NB4 (cell line): ENCODE measurements at regions not wholly inside any gene's neighbourhood (a gene's known extent, or its start where the extent isn't known, plus 50 kb on each side); places are given as distances from the start of the nearest gene placed in this dataset.

Experiments
- DNase-seq: peaks from one replicate; pipeline ENCODE4 v3.0.0; 2010; ENCODE audit warnings: low read depth
- H3K4me3 ChIP-seq: one replicate; pipeline ENCODE4 v1.5.1; 2011; ENCODE audit warnings: mild to moderate bottlenecking, low read depth, low read length, moderate library complexity
- MYC ChIP-seq: IDR thresholded peaks from 2 replicates; pipeline ENCODE4 v1.6.1; 2011; ENCODE audit warnings: low read depth, low read length
- POLR2A ChIP-seq: IDR thresholded peaks from 2 replicates; pipeline ENCODE4 v1.6.1; 2011; ENCODE audit warnings: mild to moderate bottlenecking; ENCODE audit not compliant: insufficient read length; ENCODE audit errors: extremely low read depth
- TF ChIP-seq, protein P1 (sequence below): IDR thresholded peaks from one replicate; pipeline ENCODE4 v1.5.1; 2012; ENCODE audit warnings: low read depth, low read length
- TF ChIP-seq, protein P2 (sequence below): IDR thresholded peaks from 2 replicates; pipeline ENCODE4 v1.6.1; 2011; ENCODE audit warnings: low read depth, low read length

DNA sequence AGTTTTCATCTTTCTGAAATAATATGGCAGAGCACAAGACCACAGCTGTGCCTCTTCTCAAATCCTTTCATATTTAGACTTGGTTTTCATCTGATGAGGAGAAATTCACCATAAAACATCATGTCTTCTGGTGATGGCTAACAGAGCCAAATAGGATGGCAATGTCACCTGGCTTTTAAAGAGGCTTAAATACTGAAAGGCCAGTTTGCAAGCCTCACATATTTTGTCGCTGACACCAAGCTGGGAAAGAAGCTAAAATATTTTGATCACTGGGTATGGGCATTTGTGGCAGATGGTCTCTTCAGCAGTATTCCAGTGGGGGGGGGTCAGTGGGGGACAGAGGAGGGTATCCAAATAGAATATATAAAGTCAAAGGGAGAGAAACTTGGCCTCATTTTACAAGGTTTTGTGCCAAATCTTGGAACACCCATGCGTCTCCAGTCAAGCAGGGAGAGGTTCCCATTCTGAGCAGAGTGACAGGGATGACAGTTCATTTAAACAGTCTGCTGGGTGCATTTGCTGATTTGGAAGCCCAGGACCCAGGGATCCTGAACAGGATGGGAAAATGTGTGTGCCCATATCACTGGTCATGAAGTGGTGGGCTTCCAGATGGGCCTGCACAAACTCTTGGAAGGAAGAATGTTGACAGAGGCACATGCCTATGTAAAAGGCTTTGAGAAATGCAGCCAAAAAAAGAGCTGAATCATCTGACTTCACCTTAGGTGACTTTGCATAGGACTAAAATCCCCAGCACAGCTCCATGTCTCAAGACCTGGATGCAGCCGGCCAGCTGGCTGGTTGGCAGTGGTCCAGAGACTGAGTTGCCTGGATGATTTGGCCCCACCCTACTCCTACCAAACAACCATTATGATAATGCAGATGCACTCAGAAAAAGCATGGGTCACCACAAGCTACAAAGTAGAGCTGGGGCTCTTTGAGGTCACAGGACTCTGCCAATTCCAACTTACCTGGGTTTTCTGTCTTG is 484.4 kb upstream of the NR3C2 start:
- TF ChIP-seq, protein P1, sequence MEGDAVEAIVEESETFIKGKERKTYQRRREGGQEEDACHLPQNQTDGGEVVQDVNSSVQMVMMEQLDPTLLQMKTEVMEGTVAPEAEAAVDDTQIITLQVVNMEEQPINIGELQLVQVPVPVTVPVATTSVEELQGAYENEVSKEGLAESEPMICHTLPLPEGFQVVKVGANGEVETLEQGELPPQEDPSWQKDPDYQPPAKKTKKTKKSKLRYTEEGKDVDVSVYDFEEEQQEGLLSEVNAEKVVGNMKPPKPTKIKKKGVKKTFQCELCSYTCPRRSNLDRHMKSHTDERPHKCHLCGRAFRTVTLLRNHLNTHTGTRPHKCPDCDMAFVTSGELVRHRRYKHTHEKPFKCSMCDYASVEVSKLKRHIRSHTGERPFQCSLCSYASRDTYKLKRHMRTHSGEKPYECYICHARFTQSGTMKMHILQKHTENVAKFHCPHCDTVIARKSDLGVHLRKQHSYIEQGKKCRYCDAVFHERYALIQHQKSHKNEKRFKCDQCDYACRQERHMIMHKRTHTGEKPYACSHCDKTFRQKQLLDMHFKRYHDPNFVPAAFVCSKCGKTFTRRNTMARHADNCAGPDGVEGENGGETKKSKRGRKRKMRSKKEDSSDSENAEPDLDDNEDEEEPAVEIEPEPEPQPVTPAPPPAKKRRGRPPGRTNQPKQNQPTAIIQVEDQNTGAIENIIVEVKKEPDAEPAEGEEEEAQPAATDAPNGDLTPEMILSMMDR: no peak
- TF ChIP-seq POLR2A (no peak), MYC (no peak)
- TF ChIP-seq, protein P2, sequence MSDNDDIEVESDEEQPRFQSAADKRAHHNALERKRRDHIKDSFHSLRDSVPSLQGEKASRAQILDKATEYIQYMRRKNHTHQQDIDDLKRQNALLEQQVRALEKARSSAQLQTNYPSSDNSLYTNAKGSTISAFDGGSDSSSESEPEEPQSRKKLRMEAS: no peak
- no peak overlapping the region for H3K4me3 ChIP-seq
- DNase-seq: no peak

DNA sequence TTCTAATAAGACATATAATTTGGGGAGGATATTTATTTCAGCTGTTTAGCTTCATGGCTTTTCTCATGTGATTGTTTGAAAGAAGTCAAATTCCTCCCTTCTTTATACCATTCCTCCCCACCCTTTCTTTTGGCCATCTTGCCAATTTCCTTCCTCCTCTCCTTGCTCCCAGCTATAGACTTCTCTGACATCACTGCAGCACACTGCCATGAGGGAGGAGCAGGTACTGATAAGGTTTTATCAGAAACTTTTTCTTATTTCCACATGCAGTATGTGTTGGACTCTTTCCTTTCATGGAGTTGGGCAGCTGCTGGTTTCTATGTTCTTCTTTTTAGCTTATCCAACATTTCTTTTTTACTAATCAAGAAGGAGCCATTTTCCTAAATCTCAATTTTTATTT is 481.7 kb upstream of the NR3C2 start:
- TF ChIP-seq, protein P2: no peak
- no peak for TF ChIP-seq POLR2A
- TF ChIP-seq, protein P1: no peak
- no peak for TF ChIP-seq MYC
- H3K4me3 ChIP-seq: no peak overlapping the region
- DNase-seq: no peak

DNA sequence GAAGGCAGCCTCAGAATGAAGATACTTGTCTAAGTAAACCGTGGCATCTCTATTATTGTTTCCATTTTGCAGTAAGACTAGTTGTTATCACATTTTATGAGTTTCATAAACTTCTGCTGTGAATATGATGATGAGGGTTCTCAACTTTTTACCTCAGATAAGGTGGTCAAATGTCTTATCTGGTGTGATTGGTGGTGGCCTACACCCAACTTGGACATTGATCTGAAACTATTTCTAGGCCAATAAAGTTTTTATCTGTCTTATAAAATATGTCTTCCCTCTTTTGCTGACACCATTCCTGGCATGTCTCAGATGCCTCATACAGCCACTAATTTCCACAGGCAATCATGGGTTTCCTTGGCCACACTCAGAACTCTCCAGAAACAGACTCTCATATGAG is 480.3 kb upstream of the NR3C2 start:
- no peak for DNase-seq
- no peak for TF ChIP-seq MYC
- TF ChIP-seq, protein P2: no peak
- TF ChIP-seq POLR2A: no peak
- TF ChIP-seq, protein P1: no peak
- no peak overlapping the region for H3K4me3 ChIP-seq

DNA sequence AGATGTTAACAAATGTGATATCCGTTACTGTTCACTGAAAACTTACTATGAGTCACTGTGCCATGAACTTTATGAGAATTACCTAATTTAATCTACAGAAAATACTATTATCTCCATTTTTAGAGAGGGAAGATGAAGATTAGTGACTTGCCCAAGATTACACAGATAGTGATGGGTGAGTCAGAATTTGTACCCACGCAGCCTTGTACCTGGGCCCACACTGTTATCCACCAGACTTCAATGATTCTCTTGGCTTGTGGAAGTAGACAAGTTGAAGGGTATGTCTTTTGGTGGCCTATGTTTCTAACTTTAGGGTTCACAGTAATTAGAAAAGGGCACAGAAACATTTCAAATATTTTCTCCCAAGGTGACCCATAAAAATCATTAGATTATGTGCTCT is 472.5 kb upstream of the NR3C2 start:
- no peak for DNase-seq
- no peak overlapping the region for H3K4me3 ChIP-seq
- TF ChIP-seq POLR2A: no peak
- TF ChIP-seq, protein P1: no peak
- TF ChIP-seq, protein P2: no peak
- TF ChIP-seq MYC: no peak

DNA sequence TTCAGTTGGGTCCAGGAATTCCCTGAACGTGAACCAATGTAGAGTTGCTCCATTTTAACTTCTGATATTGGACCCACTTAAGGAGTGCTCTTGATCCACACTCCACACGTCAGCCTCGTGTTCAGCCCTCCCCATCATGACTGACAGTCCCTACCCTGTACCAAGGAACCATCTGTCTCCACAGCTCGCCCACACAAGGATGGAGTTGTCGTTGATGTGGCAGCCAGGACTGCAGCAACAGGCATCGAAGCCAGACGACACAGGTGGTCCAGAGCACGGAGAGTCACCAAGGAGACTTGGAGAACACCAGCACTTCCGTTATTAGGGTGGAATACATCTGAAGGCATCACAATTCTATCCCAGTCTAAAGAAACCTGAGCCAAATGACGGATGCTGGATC is 472.1 kb upstream of the NR3C2 start:
- TF ChIP-seq MYC: no peak
- TF ChIP-seq, protein P1: no peak
- TF ChIP-seq, protein P2: no peak
- TF ChIP-seq POLR2A: no peak
- DNase-seq: no peak
- no peak overlapping the region for H3K4me3 ChIP-seq

DNA sequence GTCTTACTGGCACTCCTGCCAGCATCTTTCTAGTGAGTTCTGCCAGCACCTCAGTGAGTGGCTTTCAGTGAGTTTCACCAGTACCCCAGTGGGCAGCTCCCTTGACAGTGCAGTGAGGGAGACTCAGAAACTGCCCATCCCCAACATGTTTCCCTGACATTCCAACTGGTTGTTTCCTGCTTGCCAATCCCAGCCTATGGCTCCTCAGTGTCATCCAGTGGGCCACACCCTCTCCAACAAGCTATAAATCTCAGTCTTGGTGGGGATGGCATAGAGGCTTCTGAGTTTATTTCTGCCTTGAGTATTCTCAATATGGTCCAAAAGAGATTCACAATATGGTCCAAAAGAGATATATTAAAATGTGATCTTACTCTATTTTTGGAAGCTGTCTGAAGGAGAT is 461.2 kb upstream of the NR3C2 start:
- TF ChIP-seq, protein P1: no peak
- no peak for TF ChIP-seq MYC
- no peak for TF ChIP-seq POLR2A
- TF ChIP-seq, protein P2: no peak
- H3K4me3 ChIP-seq: no peak overlapping the region
- DNase-seq: no peak
